MM.1S (cell line): ENCODE measurements at regions not wholly inside any gene's neighbourhood (a gene's known extent, or its start where the extent isn't known, plus 50 kb on each side); places are given as distances from the start of the nearest gene placed in this dataset.

Experiments
- DNase-seq: peaks from one replicate; pipeline ENCODE4 v3.0.0-alpha.2; 2015
- H2AFZ ChIP-seq: fragments of 300-600 bp; sonication (generic); 2 replicates; pipeline ENCODE4 v1.6.0; 2016; ENCODE audit warnings: antibody characterized with exemption, low read length
- H3F3A ChIP-seq: fragments of 300-600 bp; sonication (generic); 2 replicates; pipeline ENCODE4 v1.6.1; 2016; ENCODE audit warnings: mild to moderate bottlenecking, antibody characterized with exemption, low read length, moderate library complexity, mixed read lengths; ENCODE audit not compliant: insufficient read depth
- H3K27ac ChIP-seq: fragments of 300-600 bp; sonication (generic); 2 replicates; pipeline ENCODE4 v1.5.1; 2016; ENCODE audit warnings: mild to moderate bottlenecking, low read length
- H3K27me3 ChIP-seq: fragments of 300-600 bp; sonication (generic); replicated peaks from 2 replicates; pipeline ENCODE4 v1.6.0; 2016; ENCODE audit warnings: low read length; ENCODE audit not compliant: insufficient read depth
- H3K36me3 ChIP-seq: fragments of 300-600 bp; sonication (generic); replicated peaks from 2 replicates; pipeline ENCODE4 v1.6.1; 2016; ENCODE audit warnings: mild to moderate bottlenecking, low read length, mixed read lengths; ENCODE audit not compliant: insufficient read depth
- H3K4me1 ChIP-seq: fragments of 300-600 bp; sonication (generic); 2 replicates; pipeline ENCODE4 v1.6.1; 2016; ENCODE audit warnings: low read length, mixed read lengths
- H3K4me2 ChIP-seq: fragments of 300-600 bp; sonication (generic); 2 replicates; pipeline ENCODE4 v1.6.0; 2016; ENCODE audit warnings: low read depth, low read length
- H3K4me3 ChIP-seq: fragments of 300-600 bp; sonication (generic); 2 replicates; pipeline ENCODE4 v1.5.1; 2016; ENCODE audit warnings: low read length, mixed read lengths
- H3K79me2 ChIP-seq: fragments of 300-600 bp; sonication (generic); 2 replicates; pipeline ENCODE4 v1.6.1; 2016; ENCODE audit warnings: mixed run types, low read length, mixed read lengths
- H3K9ac ChIP-seq: fragments of 300-600 bp; sonication (generic); 2 replicates; pipeline ENCODE4 v1.6.1; 2016; ENCODE audit warnings: low read length, mixed read lengths
- H3K9me2 ChIP-seq: fragments of 300-600 bp; sonication (generic); replicated peaks from 2 replicates; pipeline ENCODE4 v1.6.1; 2016; ENCODE audit warnings: mild to moderate bottlenecking, low read length, mixed read lengths; ENCODE audit not compliant: insufficient read depth
- H3K9me3 ChIP-seq: fragments of 300-600 bp; sonication (generic); replicated peaks from 2 replicates; pipeline ENCODE4 v1.6.1; 2016; ENCODE audit warnings: mild to moderate bottlenecking, low read length, mixed read lengths; ENCODE audit not compliant: insufficient read depth
- H4K20me1 ChIP-seq: fragments of 300-600 bp; sonication (generic); 2 replicates; pipeline ENCODE4 v1.6.1; 2016; ENCODE audit warnings: mild to moderate bottlenecking, low read length, moderate library complexity, mixed read lengths; ENCODE audit not compliant: insufficient read depth
- CTCF ChIP-seq: fragments of 300-600 bp; sonication (generic); IDR thresholded peaks from 2 replicates; pipeline ENCODE4 v1.5.1; 2016; ENCODE audit warnings: antibody characterized with exemption, low read length, mixed read lengths
- EZH2 ChIP-seq: fragments of 300-600 bp; sonication (generic); optimal IDR thresholded peaks from 2 replicates; pipeline ENCODE3; 2017; ENCODE audit warnings: low read depth, mild to moderate bottlenecking, antibody characterized with exemption, low read length, mixed read lengths
- EZH2phosphoT487 ChIP-seq: fragments of 300-600 bp; sonication (generic); IDR thresholded peaks from 2 replicates; pipeline ENCODE4 v1.6.1; 2018; ENCODE audit warnings: antibody characterized with exemption, low read length

- Histone ChIP-seq H3K79me2 (no peaks in the 10 kb centered on the region), H3K4me3 (no peak overlapping the region), H3F3A (no peaks in the 10 kb centered on the region), H2AFZ (no peak overlapping the region), H3K27ac (no peak overlapping the region), H3K36me3 (no peaks in the 10 kb centered on the region), H3K27me3 (no peaks in the 10 kb centered on the region), H3K9ac (no peak overlapping the region), H4K20me1 (no peaks in the 10 kb centered on the region), H3K4me2 (no peak overlapping the region), H3K4me1 (no peaks in the 10 kb centered on the region), H3K9me2 (no peaks in the 10 kb centered on the region), H3K9me3 (no peaks in the 10 kb centered on the region)
- no peak for DNase-seq
- TF ChIP-seq EZH2 (no peak), EZH2phosphoT487 (no peak), CTCF (no peak)
Measured at GRCh38 chr2:234773764-234774409, 177.9 kb upstream of the SH3BP4 start.

- Histone ChIP-seq H3K9me3 (no peaks in the 10 kb centered on the region), H2AFZ (no peak overlapping the region), H3K4me3 (no peak overlapping the region), H3K9ac (no peak overlapping the region), H3K27ac (no peak overlapping the region), H3K9me2 (no peaks in the 10 kb centered on the region), H3K79me2 (no peaks in the 10 kb centered on the region), H3F3A (no peaks in the 10 kb centered on the region), H3K36me3 (no peaks in the 10 kb centered on the region), H4K20me1 (no peaks in the 10 kb centered on the region), H3K4me1 (no peaks in the 10 kb centered on the region), H3K27me3 (no peaks in the 10 kb centered on the region), H3K4me2 (no peak overlapping the region)
- no peak for DNase-seq
- TF ChIP-seq CTCF (no peak), EZH2phosphoT487 (no peak)
Measured at GRCh38 chr2:234773129-234773528, 178.7 kb upstream of the SH3BP4 start.

GRCh38 chr2:234772733-234773060, 179.1 kb upstream of the SH3BP4 start:
- H3K27me3 ChIP-seq: no peaks in the 10 kb centered on the region
- no peak overlapping the region for H3K4me3 ChIP-seq
- no peaks in the 10 kb centered on the region for H3K79me2 ChIP-seq
- no peaks in the 10 kb centered on the region for H3K9me2 ChIP-seq
- no peaks in the 10 kb centered on the region for H3K4me1 ChIP-seq
- H3K27ac ChIP-seq: no peak overlapping the region
- no peaks in the 10 kb centered on the region for H4K20me1 ChIP-seq
- H3F3A ChIP-seq: no peaks in the 10 kb centered on the region
- no peak overlapping the region for H3K9ac ChIP-seq
- no peak overlapping the region for H2AFZ ChIP-seq
- no peaks in the 10 kb centered on the region for H3K36me3 ChIP-seq
- H3K4me2 ChIP-seq: no peak overlapping the region
- H3K9me3 ChIP-seq: no peaks in the 10 kb centered on the region
- DNase-seq: no peak
- TF ChIP-seq CTCF (no peak), EZH2phosphoT487 (no peak), EZH2 (no peak)
